ENCODE measurements at regions not wholly inside any gene's neighbourhood (a gene's known extent, or its start where the extent isn't known, plus 50 kb on each side); places are given as distances from the start of the nearest gene placed in this dataset.

DNA sequence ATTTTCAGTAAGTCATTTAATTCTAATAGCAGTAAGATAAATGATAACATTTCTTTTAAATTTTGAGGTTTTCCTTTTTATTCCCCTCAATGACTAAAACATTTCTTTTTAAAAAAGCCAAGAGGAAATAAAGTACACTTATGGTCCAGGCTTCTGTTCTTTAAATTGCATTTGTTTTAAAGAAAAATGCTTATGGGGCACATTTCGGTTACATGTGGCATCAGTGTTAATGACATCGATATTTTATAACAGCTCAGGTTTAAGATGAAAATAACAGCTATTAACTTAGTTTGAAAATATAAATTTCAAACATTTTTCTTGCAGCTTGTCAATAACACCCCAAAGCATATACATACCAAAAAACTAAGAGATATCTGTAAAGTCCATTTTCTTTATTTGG lies 1161.1 kb downstream of the PCDH18 start:
- TF ChIP-seq, protein P1, sequence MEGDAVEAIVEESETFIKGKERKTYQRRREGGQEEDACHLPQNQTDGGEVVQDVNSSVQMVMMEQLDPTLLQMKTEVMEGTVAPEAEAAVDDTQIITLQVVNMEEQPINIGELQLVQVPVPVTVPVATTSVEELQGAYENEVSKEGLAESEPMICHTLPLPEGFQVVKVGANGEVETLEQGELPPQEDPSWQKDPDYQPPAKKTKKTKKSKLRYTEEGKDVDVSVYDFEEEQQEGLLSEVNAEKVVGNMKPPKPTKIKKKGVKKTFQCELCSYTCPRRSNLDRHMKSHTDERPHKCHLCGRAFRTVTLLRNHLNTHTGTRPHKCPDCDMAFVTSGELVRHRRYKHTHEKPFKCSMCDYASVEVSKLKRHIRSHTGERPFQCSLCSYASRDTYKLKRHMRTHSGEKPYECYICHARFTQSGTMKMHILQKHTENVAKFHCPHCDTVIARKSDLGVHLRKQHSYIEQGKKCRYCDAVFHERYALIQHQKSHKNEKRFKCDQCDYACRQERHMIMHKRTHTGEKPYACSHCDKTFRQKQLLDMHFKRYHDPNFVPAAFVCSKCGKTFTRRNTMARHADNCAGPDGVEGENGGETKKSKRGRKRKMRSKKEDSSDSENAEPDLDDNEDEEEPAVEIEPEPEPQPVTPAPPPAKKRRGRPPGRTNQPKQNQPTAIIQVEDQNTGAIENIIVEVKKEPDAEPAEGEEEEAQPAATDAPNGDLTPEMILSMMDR (conservative IDR thresholded peaks at IDR 0.05; ENCODE audit: low read depth, low read length) = no peak
- TF ChIP-seq EZH2 (IDR thresholded peaks at IDR 0.05; ENCODE audit: low read length, unreplicated experiment) = no peak
